IMR-90 (cell line): ENCODE measurements at regions not wholly inside any gene's neighbourhood (a gene's known extent, or its start where the extent isn't known, plus 50 kb on each side); places are given as distances from the start of the nearest gene placed in this dataset.

Experiments used
- ATAC-seq: fragments of 200-7000 bp; cut with Tn5 transposase; 2 replicates; pipeline ENCODE4 v1.9.1; 2020; ENCODE audit warnings: low read depth, mild to moderate bottlenecking, moderate library complexity
- BruUV-seq: library from RNA; stranded (reverse); fragments of 400-500 nt; replicated peaks from 2 replicates; lab custom pipeline; 2021; lab: Mats Ljungman, UMichigan
- CTCF ChIA-PET: fragments of 300-600 bp; formaldehyde crosslinking; extraction: SDS; loops from one replicate; lab custom pipeline; 2021; ENCODE audit warnings: antibody characterized with exemption; lab: Yijun Ruan, JAX
- POLR2A ChIA-PET: fragments of 300-600 bp; sonication (Branson Sonifier 250); formaldehyde crosslinking; loops from one replicate; lab custom pipeline; 2022; ENCODE audit warnings: antibody characterized with exemption; ENCODE audit not compliant: unreplicated experiment; lab: Charles Lee
- DNase-seq: peaks from one replicate; pipeline ENCODE4 v3.0.0; 2013
- H2AFZ ChIP-seq: replicated peaks from 2 replicates; pipeline ENCODE3; 2013; ENCODE audit warnings: low read length, mild to moderate bottlenecking; ENCODE audit not compliant: poor library complexity
- H2AK5ac ChIP-seq: 2 replicates; pipeline ENCODE4 v1.6.1; 2013; ENCODE audit warnings: low read depth, low read length, inconsistent platforms
- H2AK9ac ChIP-seq: replicated peaks from 2 replicates; pipeline ENCODE3; 2013; ENCODE audit warnings: mild to moderate bottlenecking, low read depth, low read length, moderate library complexity; ENCODE audit not compliant: poor library complexity
- H2BK120ac ChIP-seq: 2 replicates; pipeline ENCODE4 v1.6.1; 2013; ENCODE audit warnings: low read depth, low read length, inconsistent platforms
- H2BK15ac ChIP-seq: 3 replicates; pipeline ENCODE4 v1.6.1; 2013; ENCODE audit warnings: low read depth, low read length, inconsistent platforms
- H2BK20ac ChIP-seq: 2 replicates; pipeline ENCODE4 v1.6.1; 2013; ENCODE audit warnings: low read depth, mild to moderate bottlenecking, inconsistent platforms, low read length, moderate library complexity
- H2BK5ac ChIP-seq: 2 replicates; pipeline ENCODE4 v1.6.1; 2013; ENCODE audit warnings: mild to moderate bottlenecking, low read depth, low read length, inconsistent platforms; ENCODE audit not compliant: poor library complexity, severe bottlenecking
- H3K14ac ChIP-seq: replicated peaks from 2 replicates; pipeline ENCODE4 v1.6.1; 2013; ENCODE audit warnings: low read depth, low read length, inconsistent platforms
- H3K18ac ChIP-seq: 2 replicates; pipeline ENCODE4 v1.6.1; 2013; ENCODE audit warnings: low read depth, low read length, control low read depth
- H3K23ac ChIP-seq: 2 replicates; pipeline ENCODE4 v1.6.1; 2013; ENCODE audit warnings: low read depth, low read length, inconsistent platforms
- H3K27ac ChIP-seq: 2 replicates; pipeline ENCODE4 v1.5.1; 2013; ENCODE audit warnings: mild to moderate bottlenecking, control low read depth, low read length; ENCODE audit not compliant: insufficient read depth
- H3K27me3 ChIP-seq: 2 replicates; pipeline ENCODE4 v1.6.1; 2013; ENCODE audit warnings: low read length; ENCODE audit not compliant: control insufficient read depth, insufficient read depth
- H3K36me3 ChIP-seq: 2 replicates; pipeline ENCODE4 v1.6.1; 2013; ENCODE audit warnings: low read length, mixed read lengths; ENCODE audit not compliant: control insufficient read depth, insufficient read depth
- H3K4ac ChIP-seq: 2 replicates; pipeline ENCODE4 v1.6.1; 2013; ENCODE audit warnings: low read depth, low read length, inconsistent platforms
- H3K4me1 ChIP-seq: 2 replicates; pipeline ENCODE4 v1.6.1; 2013; ENCODE audit warnings: low read length, mixed read lengths; ENCODE audit not compliant: control insufficient read depth, insufficient read depth
- H3K4me2 ChIP-seq: 2 replicates; pipeline ENCODE4 v1.6.1; 2013; ENCODE audit warnings: low read depth, mild to moderate bottlenecking, control low read depth, low read length, moderate library complexity
- H3K4me3 ChIP-seq: 2 replicates; pipeline ENCODE4 v1.5.1; 2013; ENCODE audit warnings: low read depth, mild to moderate bottlenecking, control low read depth, low read length, moderate library complexity; ENCODE audit not compliant: insufficient read depth
- H3K56ac ChIP-seq: 2 replicates; pipeline ENCODE4 v1.6.1; 2013; ENCODE audit warnings: low read length, inconsistent platforms; ENCODE audit not compliant: insufficient read depth; ENCODE audit errors: extremely low read depth
- H3K79me1 ChIP-seq, 2 experiments: 2 replicates each; pipeline ENCODE4 v1.6.1; 2013; ENCODE audit warnings: low read length in 2 of 2, inconsistent platforms in 1 of 2, low read depth in 1 of 2
- H3K9ac ChIP-seq: 2 replicates; pipeline ENCODE4 v1.6.1; 2013; ENCODE audit warnings: low read depth, low read length, control low read depth
- H3K9me1 ChIP-seq: 2 replicates; pipeline ENCODE4 v1.6.1; 2013; ENCODE audit warnings: low read length, inconsistent platforms; ENCODE audit not compliant: insufficient read depth
- H3K9me3 ChIP-seq: 2 replicates; pipeline ENCODE4 v1.6.1; 2013; ENCODE audit warnings: low read length; ENCODE audit not compliant: control insufficient read depth, insufficient read depth
- H4K20me1 ChIP-seq: 2 replicates; pipeline ENCODE4 v1.6.1; 2013; ENCODE audit warnings: low read length, inconsistent platforms; ENCODE audit not compliant: insufficient read depth
- H4K5ac ChIP-seq: 2 replicates; pipeline ENCODE4 v1.6.1; 2013; ENCODE audit warnings: mild to moderate bottlenecking, low read depth, low read length, control low read depth
- H4K8ac ChIP-seq, 2 experiments: 2 replicates each; pipeline ENCODE4 v1.6.1; 2013; ENCODE audit warnings: low read depth in 2 of 2, low read length in 2 of 2, control low read depth in 1 of 2, inconsistent platforms in 1 of 2
- H4K91ac ChIP-seq: 2 replicates; pipeline ENCODE4 v1.6.1; 2013; ENCODE audit warnings: low read depth, low read length, inconsistent platforms; ENCODE audit not compliant: insufficient read depth
- BHLHE40 ChIP-seq: fragments of 150-350 bp; IDR thresholded peaks from 2 replicates; pipeline ENCODE4 v1.6.1; 2016; ENCODE audit warnings: mild to moderate bottlenecking, low read depth, low read length
- CEBPB ChIP-seq: IDR thresholded peaks from 2 replicates; pipeline ENCODE4 v1.6.1; 2012; ENCODE audit warnings: low read depth, low read length, improper control_type of control experiment
- FOS ChIP-seq: fragments of 150-350 bp; IDR thresholded peaks from 2 replicates; pipeline ENCODE4 v1.6.1; 2016; ENCODE audit warnings: low read depth, low read length
- MAFK ChIP-seq: IDR thresholded peaks from 2 replicates; pipeline ENCODE4 v1.6.1; 2012; ENCODE audit warnings: low read depth, low read length, improper control_type of control experiment
- MAZ ChIP-seq: IDR thresholded peaks from 2 replicates; pipeline ENCODE4 v1.6.1; 2012; ENCODE audit warnings: low read depth, mild to moderate bottlenecking, low read length, improper control_type of control experiment, moderate library complexity, borderline replicate concordance
- MXI1 ChIP-seq: IDR thresholded peaks from 2 replicates; pipeline ENCODE4 v1.6.1; 2012; ENCODE audit warnings: low read depth, mild to moderate bottlenecking, low read length, moderate library complexity, borderline replicate concordance
- POLR2A ChIP-seq: IDR thresholded peaks from 2 replicates; pipeline ENCODE4 v1.6.1; 2012; ENCODE audit warnings: mild to moderate bottlenecking, low read depth, low read length
- RCOR1 ChIP-seq: IDR thresholded peaks from 2 replicates; pipeline ENCODE4 v1.6.1; 2012; ENCODE audit warnings: mild to moderate bottlenecking, low read length, improper control_type of control experiment; ENCODE audit not compliant: insufficient replicate concordance
- WGBS, 2 experiments: methylation state at CpG; one replicate each; pipeline versions ENCODE4 v1.1.5 to v1.1.7; 2013; ENCODE audit warnings: missing lambda C conversion rate in 2 of 2; ENCODE audit not compliant: insufficient read length in 1 of 2; ENCODE audit errors: extremely low coverage in 2 of 2; 5-methylcytosine and 5-hydroxymethylcytosine counted together
- dilution Hi-C: fragments of 300-500 bp; cut with HindIII; formaldehyde crosslinking; loops from one replicate; pipeline ENCODE4 v1.14.3; 2018; ENCODE audit warnings: low sequenced_read_pairs; ENCODE audit not compliant: unreplicated experiment
- in situ Hi-C: fragments of 300-500 bp; cut with MboI; formaldehyde crosslinking; loops from 3 replicates; pipeline ENCODE4 v1.14.3; 2019; ENCODE audit warnings: low sequenced_read_pairs, inconsistent platforms, mixed read lengths
- intact Hi-C: fragments of 100-400 bp; cut with micrococcal nuclease; formaldehyde crosslinking; loops from 2 replicates; pipeline ENCODE4 v1.10.0; 2022
- TF ChIP-seq, protein P1 (sequence below): conservative IDR thresholded peaks from 2 replicates; pipeline ENCODE4 v1.5.1; 2012; ENCODE audit warnings: mild to moderate bottlenecking, low read depth, low read length, improper control_type of control experiment
- TF ChIP-seq, protein P2 (sequence below): fragments of 150-350 bp; IDR thresholded peaks from 2 replicates; pipeline ENCODE4 v1.6.1; 2017; ENCODE audit warnings: mild to moderate bottlenecking, antibody characterized with exemption, low read length, low read depth
- TF ChIP-seq, protein P3 (sequence below): fragments of 150-350 bp; IDR thresholded peaks from 2 replicates; pipeline ENCODE4 v1.6.1; 2016; ENCODE audit warnings: low read depth, mild to moderate bottlenecking, low read length, moderate library complexity, borderline replicate concordance

DNA sequence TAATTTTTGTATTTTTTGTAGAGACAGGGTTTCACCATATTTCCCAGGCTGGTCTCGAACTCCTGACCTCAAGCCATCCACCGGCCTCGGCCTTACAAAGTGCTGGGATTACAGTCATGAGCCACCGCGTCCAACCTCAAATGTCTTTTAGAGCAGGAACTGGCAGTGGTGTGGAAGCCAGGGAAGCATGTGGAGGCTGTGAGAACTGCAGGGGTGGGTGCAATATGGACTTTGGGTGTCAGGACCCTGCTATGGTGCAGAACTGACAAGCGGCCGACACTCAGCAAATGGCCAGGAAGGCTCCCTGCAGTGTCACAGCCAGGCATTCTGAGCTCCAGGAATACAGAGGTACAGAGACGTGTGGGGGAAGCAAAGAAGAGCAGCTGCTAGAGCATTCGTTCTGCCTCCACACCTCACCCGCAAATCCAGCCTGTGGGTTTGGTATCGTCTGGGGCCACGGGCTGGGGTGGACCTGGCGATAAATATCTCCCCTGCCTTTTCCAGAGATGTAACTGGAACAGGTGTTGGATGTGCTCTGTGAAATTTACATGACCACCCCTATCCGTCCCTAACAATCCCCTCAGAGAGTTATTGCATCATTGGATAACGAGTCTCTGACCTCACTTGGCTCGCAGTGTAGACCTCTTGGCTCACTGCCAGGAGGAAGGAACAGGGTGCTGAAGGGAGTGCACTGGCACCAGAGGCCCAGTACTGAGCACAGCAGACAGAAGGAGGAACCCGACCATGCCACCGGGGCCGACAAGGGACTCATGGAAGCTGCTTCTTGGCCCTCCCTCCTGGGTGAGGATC is 624.7 kb upstream of the B3GAT1 start:
- Histone ChIP-seq H2BK120ac (no peak overlapping the region), H3K9ac (no peak overlapping the region), H3K79me1 (no peaks in the 10 kb centered on the region), H3K18ac (no peak overlapping the region), H2AK5ac (no peak overlapping the region), H3K27ac (no peak overlapping the region), H4K5ac (no peak overlapping the region), H3K9me3 (peaks cover 37% of the 10 kb centered on the region), H4K20me1 (no peaks in the 10 kb centered on the region), H2AK9ac (no peak overlapping the region), H3K4me3 (no peak overlapping the region), H2BK15ac (no peak overlapping the region), H2BK5ac (no peak overlapping the region), H4K8ac (no peak overlapping the region), H3K56ac (no peak overlapping the region), H2AFZ (no peak overlapping the region), H3K4me1 (no peaks in the 10 kb centered on the region), H3K36me3 (no peaks in the 10 kb centered on the region), H3K4me2 (no peak overlapping the region), H3K14ac (no peak overlapping the region), H4K91ac (no peak overlapping the region), H3K27me3 (no peaks in the 10 kb centered on the region), H3K4ac (no peak overlapping the region), H3K9me1 (no peaks in the 10 kb centered on the region), H2BK20ac (no peak overlapping the region), H3K23ac (no peak overlapping the region)
- in situ Hi-C loops (no loop called here), intact Hi-C loops (no loop called here), dilution Hi-C loops (no loop called here)
- POLR2A ChIA-PET = no interaction called here
- no peak for DNase-seq
- no TSS peak for BruUV-seq
- no CpG with 5 or more reads among the region's 19 CpGs for WGBS, 2 experiments
- no peak for ATAC-seq
- TF ChIP-seq MAFK (no peak), RCOR1 (no peak), MXI1 (no peak), CEBPB (no peak), POLR2A (no peak), FOS (no peak), MAZ (no peak), BHLHE40 (no peak)
- TF ChIP-seq, protein P1, sequence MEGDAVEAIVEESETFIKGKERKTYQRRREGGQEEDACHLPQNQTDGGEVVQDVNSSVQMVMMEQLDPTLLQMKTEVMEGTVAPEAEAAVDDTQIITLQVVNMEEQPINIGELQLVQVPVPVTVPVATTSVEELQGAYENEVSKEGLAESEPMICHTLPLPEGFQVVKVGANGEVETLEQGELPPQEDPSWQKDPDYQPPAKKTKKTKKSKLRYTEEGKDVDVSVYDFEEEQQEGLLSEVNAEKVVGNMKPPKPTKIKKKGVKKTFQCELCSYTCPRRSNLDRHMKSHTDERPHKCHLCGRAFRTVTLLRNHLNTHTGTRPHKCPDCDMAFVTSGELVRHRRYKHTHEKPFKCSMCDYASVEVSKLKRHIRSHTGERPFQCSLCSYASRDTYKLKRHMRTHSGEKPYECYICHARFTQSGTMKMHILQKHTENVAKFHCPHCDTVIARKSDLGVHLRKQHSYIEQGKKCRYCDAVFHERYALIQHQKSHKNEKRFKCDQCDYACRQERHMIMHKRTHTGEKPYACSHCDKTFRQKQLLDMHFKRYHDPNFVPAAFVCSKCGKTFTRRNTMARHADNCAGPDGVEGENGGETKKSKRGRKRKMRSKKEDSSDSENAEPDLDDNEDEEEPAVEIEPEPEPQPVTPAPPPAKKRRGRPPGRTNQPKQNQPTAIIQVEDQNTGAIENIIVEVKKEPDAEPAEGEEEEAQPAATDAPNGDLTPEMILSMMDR = no peak
- TF ChIP-seq, protein P2, sequence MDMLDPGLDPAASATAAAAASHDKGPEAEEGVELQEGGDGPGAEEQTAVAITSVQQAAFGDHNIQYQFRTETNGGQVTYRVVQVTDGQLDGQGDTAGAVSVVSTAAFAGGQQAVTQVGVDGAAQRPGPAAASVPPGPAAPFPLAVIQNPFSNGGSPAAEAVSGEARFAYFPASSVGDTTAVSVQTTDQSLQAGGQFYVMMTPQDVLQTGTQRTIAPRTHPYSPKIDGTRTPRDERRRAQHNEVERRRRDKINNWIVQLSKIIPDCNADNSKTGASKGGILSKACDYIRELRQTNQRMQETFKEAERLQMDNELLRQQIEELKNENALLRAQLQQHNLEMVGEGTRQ = no peak
- TF ChIP-seq, protein P3, sequence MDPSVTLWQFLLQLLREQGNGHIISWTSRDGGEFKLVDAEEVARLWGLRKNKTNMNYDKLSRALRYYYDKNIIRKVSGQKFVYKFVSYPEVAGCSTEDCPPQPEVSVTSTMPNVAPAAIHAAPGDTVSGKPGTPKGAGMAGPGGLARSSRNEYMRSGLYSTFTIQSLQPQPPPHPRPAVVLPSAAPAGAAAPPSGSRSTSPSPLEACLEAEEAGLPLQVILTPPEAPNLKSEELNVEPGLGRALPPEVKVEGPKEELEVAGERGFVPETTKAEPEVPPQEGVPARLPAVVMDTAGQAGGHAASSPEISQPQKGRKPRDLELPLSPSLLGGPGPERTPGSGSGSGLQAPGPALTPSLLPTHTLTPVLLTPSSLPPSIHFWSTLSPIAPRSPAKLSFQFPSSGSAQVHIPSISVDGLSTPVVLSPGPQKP = no peak
- CTCF ChIA-PET = no interaction called here
